Kidney glomerular epithelial cell (primary cell): ENCODE measurements at regions not wholly inside any gene's neighbourhood (a gene's known extent, or its start where the extent isn't known, plus 50 kb on each side); places are given as distances from the start of the nearest gene placed in this dataset.
"Not testable (repeated sequence)": the region's sequence is repeated elsewhere in the genome, so short reads cannot be mapped to it uniquely, and the experiment has no call there.

Source experiments
- DNase-seq: peaks from one replicate; lab custom pipeline; 2025; lab: John Stamatoyannopoulos, UW

DNA sequence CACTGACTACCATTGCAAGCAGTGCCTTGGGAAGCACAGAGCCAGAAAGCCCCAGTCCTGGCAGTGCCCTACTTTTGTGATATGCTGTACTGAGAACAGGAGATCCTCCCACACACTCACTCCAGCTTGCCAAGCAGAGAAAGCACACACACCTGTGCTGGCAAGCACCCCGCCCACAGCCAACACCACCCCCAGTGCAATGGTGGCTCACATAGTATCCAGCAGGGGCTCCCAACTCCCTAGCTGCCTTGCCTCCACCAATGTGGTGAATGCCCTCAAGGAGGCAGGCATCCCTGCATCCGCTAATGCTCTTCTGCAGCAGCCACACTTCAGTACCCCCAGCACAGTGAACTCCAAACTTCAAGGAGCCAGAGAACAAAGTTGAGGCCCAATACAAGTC lies 1655.8 kb downstream of the SUCLG1 start:
- no peak for DNase-seq

DNA sequence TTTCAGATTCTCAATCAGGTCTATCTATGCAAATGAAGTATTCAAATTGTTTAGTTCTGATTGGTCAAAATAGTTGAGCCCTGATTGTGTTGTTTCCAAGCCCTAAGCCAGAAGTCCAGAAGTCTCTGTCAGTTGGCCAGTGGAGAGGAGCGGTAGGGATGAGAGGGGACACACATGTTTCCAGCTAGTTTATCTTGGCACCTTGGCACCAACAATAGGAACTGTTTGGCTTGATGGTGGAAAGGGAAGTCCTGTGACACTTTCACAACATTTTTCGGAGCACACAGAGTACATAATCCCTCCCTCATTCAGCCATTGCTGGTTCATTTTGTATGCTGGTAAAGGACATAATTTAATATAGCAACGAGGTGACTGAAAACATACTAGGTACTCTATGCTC lies 1661.6 kb downstream of the SUCLG1 start:
- no peak for DNase-seq

DNA sequence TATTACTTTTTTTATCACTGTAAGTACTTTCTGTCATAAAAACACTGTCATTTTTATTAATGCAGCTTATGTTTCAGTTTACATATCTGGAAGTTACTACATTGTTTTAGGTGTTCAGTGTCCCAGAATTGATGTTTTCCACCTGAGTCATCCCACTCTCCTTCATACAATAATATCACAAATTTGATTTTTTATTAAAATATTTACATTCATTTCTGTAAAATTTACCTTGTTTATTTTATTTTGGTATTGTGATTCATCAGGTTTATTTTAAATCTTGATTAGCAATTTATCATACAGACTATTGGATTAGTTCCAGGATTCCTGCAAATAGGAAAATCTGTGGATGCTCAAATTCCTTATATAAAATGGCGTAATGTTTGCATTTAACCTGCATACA lies 1662.9 kb downstream of the SUCLG1 start:
- no peak for DNase-seq

DNA sequence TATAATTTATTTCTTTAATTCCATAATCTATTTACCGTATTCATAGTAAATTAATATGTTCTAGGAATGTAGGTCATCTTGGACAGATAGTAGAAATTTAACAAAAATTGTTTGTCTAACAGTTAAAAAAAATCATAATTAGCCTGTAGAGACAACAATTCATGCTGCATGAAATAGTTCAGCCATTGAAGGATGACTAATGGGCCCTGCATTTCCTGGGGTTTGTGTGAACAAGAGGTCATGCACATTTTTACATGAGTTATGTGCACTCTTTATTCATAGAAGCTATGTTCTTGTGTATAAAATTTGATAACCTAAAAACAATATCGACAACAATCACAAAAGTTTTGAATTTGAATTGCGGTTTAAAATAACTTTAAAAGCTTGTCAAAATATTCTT lies 1663.6 kb downstream of the SUCLG1 start:
- DNase-seq, result peak; percentile 59

DNA sequence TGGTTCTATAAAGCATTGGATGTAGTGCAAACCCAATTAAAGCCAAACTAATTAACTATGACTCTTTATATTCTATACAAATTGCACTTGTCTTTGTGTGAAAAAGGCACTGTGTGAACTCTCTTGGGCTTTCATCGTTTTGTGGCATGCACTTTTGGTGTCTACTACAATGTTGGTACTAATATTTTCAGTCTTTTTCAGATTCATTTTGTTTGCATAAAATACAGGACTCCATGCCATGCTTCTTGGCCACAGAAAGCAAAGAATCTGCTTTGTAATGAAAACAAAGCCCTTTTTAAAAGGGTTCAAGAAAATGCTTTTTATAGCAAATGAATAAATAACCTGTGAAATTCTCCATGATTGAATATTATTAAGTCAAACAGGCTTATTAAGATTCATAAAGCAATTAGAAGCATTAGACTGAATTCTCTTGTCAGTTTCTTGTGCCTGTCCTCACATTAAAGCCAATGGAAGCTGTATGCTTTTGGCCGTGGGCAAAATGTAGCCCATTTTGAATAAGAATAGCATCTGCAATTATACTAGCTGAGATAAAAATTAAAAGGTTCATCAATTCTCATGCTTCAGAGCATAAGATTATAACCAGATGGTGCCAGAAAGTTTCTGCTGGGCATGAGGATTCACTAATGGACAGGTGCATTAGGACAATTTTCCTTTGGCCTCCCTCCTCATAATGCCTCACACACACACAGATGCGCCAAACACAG lies 1665.2 kb downstream of the SUCLG1 start:
- no peak for DNase-seq

DNA sequence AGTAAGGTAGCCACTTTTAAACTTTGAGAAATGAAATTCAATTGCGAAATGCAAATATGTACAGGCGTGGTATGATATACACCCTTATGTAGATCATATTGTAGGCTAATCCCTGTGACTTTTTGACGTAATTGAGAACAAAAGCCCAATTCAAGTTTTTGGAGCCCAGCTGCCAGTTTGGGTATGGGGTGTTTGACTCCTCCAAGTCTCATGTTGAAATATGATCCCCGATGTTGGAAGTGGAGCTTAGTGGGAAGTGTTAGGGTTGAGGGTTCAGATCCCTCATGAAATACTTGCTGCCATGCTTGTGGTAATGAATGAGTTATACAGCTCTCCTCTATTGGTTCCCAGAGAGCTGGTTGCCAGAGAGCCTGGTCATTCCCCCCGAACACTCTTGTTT lies 1666.8 kb downstream of the SUCLG1 start:
- DNase-seq, result no peak

DNA sequence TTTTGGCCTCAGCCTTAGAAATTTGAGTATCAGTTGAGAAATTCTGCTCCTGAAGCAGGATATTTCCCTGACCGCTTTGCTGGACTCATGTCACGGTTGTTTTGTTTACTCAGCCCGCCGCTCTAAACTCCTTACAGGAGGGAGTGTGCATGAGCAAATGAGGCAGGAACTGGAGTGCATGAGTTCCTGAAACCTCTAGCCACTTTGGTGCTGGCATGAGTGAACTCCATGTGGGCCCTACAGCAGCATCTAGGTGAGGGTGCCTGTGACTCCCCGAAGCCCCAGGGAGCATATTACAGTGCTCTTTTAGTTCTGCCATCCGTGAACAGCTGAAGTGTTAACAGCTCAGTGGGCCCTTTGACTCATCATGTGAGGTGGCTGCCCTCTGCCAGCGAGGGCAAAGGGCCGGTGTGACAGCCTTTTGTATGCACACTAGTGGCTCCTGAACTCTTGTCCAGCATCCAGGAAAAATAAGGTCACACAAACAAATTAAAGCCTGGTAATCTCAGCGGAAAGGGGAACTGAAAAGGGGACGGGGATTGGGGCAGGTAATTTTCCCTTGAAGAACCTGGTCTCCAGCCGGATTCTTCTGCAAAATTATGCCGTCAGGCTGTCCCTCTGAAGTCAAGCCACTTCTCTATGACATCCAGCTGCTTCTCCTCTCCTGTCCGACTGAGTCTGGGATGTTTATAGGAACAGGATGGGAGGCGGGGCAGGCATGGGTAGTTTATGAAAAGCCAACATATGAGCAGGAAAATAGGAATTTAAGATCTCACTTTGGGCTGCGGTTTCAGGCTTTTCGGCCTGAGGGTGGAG lies 1668.7 kb downstream of the SUCLG1 start:
- DNase-seq, result peak; percentile 32

DNA sequence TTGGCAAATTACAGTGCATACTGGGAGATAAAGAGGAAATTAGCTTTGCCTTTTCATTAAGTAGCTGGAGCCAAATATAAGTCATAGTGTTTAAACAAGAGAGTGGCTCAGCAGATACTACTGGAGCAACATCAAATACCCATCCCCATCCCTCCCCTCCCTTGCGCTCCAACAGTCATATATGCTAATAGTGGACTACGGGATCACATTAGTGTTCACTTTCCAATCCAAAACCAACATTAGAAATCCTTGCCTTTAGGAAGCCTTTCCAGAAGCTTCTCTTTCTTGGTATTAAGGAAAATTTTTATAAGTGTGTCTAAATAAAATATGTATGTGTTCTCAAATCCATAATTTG lies 1669.3 kb downstream of the SUCLG1 start:
- DNase-seq, result no peak

DNA sequence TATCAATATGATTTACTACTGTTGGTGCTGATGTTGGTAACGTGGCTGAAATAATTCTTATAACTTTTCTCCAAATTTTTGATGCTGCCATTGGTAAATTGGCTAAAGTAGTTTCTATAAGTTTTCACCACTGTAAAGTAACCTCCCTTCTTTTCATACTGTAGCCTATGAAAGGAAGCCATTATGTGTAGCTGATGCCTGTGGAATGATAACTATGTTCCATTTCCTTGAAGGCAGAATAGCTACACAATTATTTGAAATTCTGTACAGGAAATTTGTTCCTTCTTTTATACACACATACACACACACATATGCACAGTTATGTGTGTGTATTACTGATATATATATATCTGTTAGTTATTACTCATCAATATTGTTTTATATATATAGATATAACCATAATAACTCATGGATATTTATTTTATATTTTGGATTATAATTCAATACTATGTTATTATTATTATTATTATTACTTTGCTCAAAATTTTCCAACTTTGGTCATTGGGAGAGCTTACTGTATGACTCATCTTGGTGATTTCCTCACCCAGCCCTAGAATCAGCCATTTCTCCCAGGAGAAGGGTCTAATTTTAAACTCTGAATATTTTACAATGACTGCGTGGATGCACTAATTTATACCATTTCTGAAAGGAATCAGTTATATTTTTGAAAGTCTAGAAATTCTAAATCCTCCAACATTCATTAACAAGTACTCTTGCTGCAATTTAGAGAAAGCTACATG lies 1677.7 kb downstream of the SUCLG1 start:
- no peak for DNase-seq

DNA sequence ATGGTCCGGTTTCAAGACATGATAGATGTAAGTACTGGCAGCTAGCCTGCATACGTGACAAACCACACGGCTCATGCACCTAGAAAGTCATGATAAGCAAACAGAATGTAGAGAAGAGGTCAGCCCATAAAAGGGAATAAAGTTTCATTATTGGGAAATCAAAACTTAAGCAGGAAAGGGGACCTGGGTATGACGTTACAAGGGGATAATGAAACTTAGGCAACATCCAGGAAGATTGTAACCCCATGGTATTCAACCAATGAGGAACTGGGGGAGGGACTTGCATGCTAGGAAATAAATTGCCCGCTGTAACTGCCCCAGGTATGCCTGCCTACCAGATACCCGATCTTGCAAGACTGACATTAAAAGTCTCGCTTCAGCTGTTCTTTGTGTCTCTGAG lies 1679.0 kb downstream of the SUCLG1 start:
- DNase-seq, result no peak

DNA sequence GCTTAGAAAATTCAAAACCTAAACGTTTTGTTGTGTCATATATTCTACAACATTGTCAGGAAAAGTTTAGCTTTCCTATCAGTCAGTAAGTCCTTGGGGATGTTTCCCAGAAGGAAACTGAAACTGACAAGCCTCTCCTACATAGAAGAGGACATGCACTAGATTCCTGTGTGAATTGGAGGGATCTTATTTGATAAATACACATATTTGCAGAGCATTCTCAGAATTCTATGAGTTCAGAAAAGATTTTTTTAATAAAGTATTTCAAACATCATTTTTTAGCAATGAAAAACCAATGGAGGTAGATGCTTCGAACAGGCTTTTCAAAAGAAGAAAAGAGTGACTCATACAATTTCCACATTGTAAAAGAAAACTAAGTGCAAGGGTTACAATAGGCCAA lies 1706.7 kb downstream of the SUCLG1 start:
- DNase-seq, result no peak

DNA sequence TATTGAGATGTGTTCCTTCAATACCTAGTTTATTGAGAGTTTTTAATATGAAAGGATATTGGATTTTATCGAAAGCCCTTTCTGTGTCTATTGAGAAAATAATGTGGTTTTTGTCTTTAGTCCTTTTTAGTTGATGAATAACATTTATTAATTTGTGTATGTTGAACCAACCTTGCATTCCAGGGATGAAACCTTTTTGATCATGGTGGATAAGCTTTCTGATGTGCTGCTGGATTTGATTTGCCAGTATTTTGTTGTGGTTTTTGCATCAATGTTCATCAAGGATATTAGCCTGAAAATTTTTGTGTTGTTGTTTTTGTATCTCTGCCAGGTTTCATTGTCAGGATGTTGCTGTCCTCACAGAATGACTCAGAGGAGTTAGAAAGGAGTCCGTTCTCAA lies 1710.4 kb downstream of the SUCLG1 start:
- DNase-seq, result no peak

DNA sequence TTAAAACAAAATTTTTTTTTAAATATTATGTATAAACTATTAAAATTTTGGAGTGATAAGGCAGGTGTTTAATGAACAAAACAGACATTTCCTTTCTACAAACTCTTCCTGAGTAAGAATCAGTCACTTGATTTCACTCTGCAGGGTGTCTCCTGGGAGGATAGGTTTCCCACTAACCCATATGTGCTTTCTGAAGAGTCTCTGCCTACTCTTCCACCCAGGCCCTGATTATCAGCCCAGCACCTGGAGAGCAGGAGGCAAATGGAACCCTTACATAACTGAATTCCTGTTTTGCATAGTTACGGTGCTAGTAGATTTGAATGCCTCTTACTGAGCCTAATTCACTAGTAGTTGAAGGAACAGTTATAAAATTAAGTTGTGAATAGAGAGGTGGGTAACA lies 1718.6 kb downstream of the SUCLG1 start:
- DNase-seq, result no peak

DNA sequence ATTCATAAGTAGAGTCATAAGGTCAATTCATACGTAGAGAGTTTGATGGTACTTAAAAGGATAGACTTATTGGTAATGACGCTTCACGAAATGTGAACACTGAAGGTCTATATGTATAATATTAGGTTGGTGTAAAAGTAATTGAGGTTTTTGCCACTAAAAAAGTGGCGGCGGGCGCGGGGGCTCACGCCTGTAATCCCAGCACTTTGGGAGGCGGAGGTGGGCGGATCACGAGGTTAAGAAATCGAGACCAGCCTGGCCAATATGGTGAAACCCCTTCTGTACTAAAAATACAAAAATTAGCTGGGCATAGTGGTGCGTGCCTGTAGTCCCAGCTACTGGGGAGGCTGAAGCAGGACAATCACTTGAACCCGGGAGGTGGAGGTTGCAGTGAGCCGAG lies 1721.1 kb downstream of the SUCLG1 start:
- DNase-seq, result not testable (repeated sequence)

DNA sequence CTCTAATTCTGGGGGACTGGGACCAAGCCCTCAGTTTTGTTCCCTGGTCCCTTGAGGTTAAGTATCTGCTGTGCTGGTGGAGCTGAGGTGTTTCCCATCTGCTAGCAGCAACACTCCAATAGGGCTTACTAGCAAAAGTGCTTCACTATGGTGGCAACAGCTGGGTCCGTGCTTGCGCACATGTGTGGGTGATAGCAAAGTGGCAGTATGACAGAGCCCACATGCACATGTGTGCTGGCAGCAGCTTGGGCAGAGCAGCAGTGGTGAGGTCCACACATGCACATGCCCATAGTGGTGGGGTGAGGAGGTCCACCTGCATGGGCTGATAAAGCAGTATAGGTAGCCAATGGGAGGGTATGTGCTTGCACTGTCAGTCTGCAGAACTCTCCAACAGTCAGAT lies 1723.7 kb downstream of the SUCLG1 start:
- no peak for DNase-seq

DNA sequence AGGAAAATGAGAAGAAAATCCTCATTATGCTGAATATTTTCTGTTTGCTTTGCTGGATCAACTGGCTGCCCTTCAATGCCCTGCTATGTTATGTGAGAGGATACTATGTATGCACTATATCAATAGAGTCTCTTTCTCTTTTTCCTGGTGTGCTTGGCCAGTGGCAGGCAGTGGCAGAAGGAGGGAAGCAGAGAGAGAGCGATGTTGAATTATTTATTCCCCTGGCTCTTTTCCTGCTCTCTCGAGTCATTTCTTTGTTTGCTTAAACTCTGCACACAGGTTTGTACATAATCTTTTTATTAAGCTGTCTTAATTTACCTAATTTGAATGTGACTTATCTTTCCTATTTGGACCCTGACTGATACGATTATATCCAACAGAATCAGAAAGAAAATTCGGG lies 1727.3 kb downstream of the SUCLG1 start:
- DNase-seq, result no peak

DNA sequence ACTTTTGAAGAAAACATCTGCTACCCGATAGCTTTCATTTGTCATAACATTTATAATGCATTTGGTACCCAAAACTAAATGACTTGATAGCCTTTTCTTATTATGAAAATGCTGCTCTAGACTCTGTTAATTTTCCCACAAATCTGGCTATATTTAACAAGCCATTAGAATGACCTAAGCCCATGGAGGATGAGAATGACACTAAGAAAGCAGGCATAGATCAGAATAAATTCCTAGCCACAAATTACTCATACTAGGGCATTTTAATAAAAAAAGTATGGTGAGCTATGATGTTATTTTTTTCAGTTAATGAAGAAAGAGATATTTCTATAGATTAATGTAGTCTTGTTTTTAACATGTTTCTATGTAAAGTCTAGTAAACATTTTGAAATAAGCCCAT lies 1728.3 kb downstream of the SUCLG1 start:
- DNase-seq, result no peak

DNA sequence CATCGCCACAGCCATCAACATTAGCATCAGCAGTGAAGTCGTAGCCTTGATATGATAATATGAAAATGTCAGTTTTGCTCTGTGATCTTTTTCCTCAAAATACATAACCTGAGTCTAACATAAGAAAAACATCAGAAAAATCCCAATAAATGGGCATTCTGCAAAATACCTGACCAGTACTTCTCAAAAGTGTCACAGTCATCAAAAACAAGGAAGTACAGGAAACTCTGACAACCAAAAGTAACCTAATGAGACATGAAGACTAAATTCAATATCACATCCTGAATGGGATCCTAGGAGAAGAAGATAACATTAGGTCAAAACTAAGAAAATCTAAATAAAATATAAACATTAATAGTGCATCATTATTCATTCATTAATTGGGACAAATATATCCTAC lies 1731.0 kb downstream of the SUCLG1 start:
- no peak for DNase-seq

DNA sequence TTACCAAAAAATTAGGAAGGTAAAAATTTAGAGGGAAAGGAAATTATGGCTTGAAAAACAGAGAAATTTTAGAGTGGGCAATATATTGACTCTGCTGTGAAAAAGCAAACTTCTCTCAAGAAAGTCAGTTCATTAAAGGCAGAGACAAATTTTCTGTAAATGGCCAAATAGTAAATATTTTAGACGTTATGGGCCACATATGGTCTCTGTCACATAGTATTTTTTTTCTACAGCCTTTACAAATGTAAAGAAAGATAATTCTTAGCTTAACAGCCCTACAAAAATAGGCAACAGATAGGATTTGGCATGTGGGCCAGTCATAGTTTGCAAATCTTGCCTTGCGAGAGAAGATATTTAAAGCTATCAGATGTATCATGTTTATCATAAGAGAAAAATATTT lies 1750.4 kb downstream of the SUCLG1 start:
- DNase-seq, result no peak

DNA sequence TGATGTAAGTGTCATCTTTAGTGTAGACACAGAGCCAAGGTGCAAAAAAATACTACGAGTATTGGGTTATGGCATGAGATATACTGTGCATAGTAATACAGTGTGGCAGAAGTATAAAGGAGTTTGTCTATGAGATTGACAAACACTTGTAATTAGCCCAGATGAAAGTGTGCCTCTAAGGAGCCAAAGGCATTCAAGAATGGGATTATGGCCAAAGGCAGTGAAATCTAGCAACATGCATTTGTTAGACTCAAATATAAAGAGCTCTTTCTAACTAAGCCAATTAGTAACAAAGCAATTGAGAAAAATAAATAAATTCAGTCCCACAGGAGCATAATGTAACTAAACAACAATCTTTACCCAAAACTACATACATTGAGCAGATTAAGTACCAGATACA lies 1761.8 kb downstream of the SUCLG1 start:
- DNase-seq, result no peak

DNA sequence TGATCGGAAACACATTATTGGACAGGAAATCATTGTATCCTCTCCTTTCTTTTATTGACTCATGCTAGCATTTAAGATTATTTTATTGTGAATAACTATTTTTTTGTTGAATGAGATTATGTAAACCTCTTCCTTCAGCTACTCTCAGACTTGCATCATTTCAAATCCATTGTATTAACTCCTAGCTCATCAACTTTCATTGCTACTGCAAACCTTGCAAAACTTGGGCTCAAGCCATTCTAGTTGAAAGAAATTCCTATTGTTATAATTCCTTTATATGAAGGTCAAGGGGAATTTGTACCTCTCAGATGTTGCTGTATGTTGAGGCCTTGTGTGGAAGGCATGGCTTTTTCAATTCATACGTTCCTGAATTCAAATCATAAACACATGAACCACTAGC lies 1764.6 kb downstream of the SUCLG1 start:
- no peak for DNase-seq

DNA sequence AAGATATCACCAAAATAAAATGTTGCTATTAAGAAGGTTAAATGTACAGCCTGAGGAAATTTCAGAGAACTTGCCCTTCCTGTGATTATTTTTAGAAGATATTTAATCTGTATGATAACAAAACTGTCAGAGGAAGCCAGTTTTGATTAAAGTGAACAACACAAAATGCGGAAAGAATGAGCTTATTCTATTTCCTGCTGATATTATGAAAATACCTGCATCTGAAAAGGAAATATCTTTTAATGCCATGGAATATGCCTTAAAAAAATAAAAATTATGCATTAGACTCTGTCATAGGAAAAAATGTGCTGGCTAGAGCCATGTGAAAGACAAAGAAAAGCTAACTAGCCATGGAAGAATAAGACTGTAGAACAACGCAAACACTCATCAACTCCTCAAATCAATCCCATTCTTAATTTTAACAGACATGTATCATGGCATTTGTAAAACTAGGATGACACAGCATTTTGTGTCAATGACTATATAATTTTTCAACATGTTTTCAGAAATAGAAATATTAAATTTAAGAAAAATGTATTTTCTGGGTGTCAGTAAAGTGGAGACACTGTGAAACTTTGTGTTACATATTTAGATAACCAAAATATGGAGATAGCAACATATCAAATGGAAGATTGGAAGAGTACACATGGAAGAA lies 1768.2 kb downstream of the SUCLG1 start:
- no peak for DNase-seq

DNA sequence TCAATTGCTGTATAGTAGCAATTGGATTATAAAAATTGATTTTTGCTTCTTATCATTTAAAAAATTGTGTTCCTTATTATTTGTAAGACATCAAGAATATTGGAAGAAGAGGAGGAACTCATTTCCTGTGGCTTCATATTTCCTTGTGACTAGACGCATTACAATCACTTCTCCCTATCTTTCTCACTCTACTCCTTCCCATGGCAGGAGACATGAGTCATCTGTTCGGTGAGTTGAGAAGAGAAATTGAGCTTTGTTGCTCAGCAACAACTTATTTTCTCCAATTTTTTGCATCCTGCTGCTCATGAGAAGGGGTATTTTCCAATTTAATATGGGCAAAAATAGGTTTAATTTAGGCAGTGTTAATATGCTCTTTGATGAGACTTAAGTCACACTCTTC lies 1783.9 kb downstream of the SUCLG1 start:
- DNase-seq, result peak; percentile 58
